ENCODE measurements at regions not wholly inside any gene's neighbourhood (a gene's known extent, or its start where the extent isn't known, plus 50 kb on each side); places are given as distances from the start of the nearest gene placed in this dataset.

DNA sequence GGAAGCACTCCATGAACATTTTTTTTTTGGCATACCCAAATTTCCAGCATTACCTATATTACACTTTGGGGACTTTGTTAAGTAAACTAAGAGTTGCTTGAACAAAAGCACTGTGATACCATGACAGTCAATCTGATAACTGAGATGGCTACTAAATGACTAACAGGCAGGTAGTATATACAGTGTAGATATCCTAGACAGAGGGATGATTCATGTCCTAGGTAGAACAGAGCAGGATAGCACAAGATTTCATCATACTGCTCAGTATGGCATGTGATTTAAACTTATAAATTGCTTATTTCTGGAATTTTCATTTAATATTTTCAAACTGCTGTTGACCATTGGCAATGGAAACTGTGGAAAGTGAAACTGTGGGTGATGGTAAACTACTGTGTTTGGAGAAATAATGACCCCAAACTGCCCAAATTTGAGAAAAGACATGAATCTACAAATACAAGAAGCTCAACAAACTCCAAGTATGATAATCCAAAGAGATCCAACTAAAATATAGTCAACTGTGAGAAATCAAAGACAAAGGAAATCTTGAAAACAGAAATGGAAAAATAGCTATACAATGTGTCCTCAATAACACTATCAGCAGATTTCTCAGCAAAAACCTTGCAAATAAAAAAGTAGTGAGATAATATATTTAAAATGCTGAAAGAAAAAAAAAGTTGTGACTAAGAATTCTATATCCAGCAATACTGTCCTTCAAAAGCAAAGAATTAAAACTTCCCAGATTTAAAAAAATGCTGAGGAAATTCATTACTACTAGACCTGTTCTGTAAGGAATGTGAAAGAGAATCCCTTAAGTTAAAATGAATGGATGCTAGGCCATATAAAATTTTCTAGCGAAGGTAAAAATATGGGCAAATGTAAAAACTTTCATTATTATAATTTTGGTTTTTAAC lies 410.4 kb downstream of the DUSP10 start:
- Histone ChIP-seq H3K36me3 (ENCODE audit: control insufficient read depth, insufficient read depth, low read length) (no peaks in the 10 kb centered on the region), H2AFZ (no peak overlapping the region), H3K9me3 (ENCODE audit: control insufficient read depth, low read length) (no peaks in the 10 kb centered on the region), H3K4me2 (ENCODE audit: low read length) (no peak overlapping the region), H3K27me3 (ENCODE audit: control insufficient read depth, insufficient read depth, low read length) (no peaks in the 10 kb centered on the region), H3K4me1 (no peaks in the 10 kb centered on the region), H3K79me2 (no peaks in the 10 kb centered on the region), H3K4me3 (ENCODE audit: low read depth, low read length) (no peak overlapping the region), H3K9ac (no peak overlapping the region), H3K27ac (no peak overlapping the region)
- TF ChIP-seq, protein P1, sequence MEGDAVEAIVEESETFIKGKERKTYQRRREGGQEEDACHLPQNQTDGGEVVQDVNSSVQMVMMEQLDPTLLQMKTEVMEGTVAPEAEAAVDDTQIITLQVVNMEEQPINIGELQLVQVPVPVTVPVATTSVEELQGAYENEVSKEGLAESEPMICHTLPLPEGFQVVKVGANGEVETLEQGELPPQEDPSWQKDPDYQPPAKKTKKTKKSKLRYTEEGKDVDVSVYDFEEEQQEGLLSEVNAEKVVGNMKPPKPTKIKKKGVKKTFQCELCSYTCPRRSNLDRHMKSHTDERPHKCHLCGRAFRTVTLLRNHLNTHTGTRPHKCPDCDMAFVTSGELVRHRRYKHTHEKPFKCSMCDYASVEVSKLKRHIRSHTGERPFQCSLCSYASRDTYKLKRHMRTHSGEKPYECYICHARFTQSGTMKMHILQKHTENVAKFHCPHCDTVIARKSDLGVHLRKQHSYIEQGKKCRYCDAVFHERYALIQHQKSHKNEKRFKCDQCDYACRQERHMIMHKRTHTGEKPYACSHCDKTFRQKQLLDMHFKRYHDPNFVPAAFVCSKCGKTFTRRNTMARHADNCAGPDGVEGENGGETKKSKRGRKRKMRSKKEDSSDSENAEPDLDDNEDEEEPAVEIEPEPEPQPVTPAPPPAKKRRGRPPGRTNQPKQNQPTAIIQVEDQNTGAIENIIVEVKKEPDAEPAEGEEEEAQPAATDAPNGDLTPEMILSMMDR (IDR thresholded peaks at IDR 0.05), result no peak

DNA sequence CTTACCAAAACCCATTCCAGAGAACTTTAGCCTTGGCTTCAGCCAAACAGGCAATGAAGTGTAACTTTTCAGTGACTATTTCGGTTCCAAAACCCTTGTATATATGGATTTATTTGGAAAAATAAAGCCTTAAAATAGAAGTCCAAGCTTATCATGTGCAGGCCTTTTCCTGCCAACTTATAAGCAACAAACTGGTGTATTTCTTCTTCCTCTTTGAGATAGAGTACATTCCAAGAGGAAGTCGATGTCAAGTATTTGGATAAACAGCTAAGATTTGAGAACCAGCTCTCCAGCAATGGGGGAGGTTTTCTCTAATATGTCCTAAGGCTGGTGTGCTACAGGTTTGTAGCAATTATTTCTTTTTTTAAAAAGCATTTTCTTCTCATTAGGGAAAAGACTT lies 407.8 kb downstream of the DUSP10 start:
- no peak overlapping the region for H3K27ac ChIP-seq
- TF ChIP-seq, protein P1 (IDR thresholded peaks at IDR 0.05), result no peak
- H3K4me1 ChIP-seq, result no peaks in the 10 kb centered on the region
- H3K27me3 ChIP-seq (ENCODE audit: control insufficient read depth, insufficient read depth, low read length), result no peaks in the 10 kb centered on the region
- no peak overlapping the region for H3K4me3 ChIP-seq (ENCODE audit: low read depth, low read length)
- H3K9ac ChIP-seq, result no peak overlapping the region
- no peaks in the 10 kb centered on the region for H3K79me2 ChIP-seq
- no peak overlapping the region for H3K4me2 ChIP-seq (ENCODE audit: low read length)
- H2AFZ ChIP-seq, result no peak overlapping the region
- H3K9me3 ChIP-seq (ENCODE audit: control insufficient read depth, low read length), result no peaks in the 10 kb centered on the region
- H3K36me3 ChIP-seq (ENCODE audit: control insufficient read depth, insufficient read depth, low read length), result no peaks in the 10 kb centered on the region

DNA sequence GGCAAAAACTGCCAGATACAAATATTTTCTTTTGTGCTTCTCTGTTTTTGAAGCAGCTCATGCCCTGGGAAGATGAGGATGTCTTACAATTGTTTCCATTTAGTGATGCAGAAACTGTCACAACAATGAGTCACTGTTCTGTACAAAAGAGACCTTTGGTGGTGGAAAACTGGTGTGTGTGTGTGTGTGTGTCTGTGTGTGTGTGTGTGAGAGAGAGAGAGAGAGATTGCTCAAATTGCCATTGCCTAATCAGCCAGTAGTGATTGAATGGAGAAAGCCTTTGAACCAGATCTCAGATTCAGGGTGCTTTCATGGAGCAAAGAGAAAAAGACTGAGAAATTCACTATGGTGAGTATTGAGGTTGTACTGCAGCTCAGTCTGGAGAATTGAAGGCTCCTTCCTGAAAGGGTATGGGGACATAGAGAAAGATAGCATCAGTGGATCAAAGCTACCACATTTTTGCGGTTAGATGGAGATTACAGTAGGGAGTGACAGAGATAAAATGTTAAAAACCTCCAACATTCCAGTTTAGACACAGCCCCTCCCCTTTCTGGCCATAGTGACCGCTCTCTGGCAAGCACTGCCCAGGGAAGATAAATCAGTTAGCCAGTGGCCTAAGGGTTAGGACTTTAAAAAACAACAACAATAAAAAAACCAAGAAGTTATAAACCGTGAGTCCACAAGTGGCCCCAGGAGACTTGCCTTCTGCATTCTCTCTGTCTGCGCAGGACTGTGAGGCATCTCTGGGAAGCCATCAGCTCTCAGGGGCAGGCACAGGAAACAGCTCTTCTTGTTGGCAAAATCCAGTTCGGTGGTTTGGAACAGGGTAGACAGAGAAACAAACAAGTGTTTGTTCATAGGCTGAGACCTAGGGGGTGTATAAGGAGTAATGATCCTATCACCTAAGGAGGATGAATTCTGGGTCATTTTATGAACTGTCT lies 406.5 kb downstream of the DUSP10 start:
- no peak overlapping the region for H3K4me2 ChIP-seq (ENCODE audit: low read length)
- TF ChIP-seq, protein P1 (IDR thresholded peaks at IDR 0.05), result no peak
- H3K36me3 ChIP-seq (ENCODE audit: control insufficient read depth, insufficient read depth, low read length), result no peaks in the 10 kb centered on the region
- H2AFZ ChIP-seq, result no peak overlapping the region
- H3K27ac ChIP-seq, result no peak overlapping the region
- no peaks in the 10 kb centered on the region for H3K27me3 ChIP-seq (ENCODE audit: control insufficient read depth, insufficient read depth, low read length)
- H3K4me3 ChIP-seq (ENCODE audit: low read depth, low read length), result no peak overlapping the region
- no peak overlapping the region for H3K9ac ChIP-seq
- no peaks in the 10 kb centered on the region for H3K9me3 ChIP-seq (ENCODE audit: control insufficient read depth, low read length)
- H3K79me2 ChIP-seq, result no peaks in the 10 kb centered on the region
- H3K4me1 ChIP-seq, result no peaks in the 10 kb centered on the region

DNA sequence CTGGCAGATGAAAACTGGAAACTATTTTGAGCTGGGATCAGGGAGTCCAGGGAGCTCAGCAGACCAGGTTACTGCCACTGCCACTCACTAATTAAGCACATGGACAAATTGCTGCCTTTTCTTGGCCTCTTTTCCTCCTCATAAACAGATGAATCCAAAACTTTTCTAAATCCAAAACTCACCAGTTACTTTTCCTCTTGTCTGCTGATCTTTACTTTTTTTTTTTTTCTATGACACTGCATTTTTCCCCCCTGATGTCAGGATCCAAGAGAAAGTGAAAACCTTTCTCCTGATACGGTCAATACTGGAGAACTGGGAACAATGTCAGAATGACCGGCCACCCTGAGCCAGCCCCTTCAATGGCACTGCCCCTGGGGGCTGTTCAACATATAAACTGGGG lies 405.8 kb downstream of the DUSP10 start:
- TF ChIP-seq, protein P1 (IDR thresholded peaks at IDR 0.05), result no peak
- Histone ChIP-seq H3K4me2 (ENCODE audit: low read length) (no peak overlapping the region), H3K9ac (no peak overlapping the region), H3K9me3 (ENCODE audit: control insufficient read depth, low read length) (no peaks in the 10 kb centered on the region), H3K4me3 (ENCODE audit: low read depth, low read length) (no peak overlapping the region), H3K79me2 (no peaks in the 10 kb centered on the region), H2AFZ (no peak overlapping the region), H3K27ac (no peak overlapping the region), H3K36me3 (ENCODE audit: control insufficient read depth, insufficient read depth, low read length) (no peaks in the 10 kb centered on the region), H3K27me3 (ENCODE audit: control insufficient read depth, insufficient read depth, low read length) (no peaks in the 10 kb centered on the region), H3K4me1 (no peaks in the 10 kb centered on the region)
